Neural progenitor cell (in vitro differentiated cells): ENCODE measurements at regions not wholly inside any gene's neighbourhood (a gene's known extent, or its start where the extent isn't known, plus 50 kb on each side); places are given as distances from the start of the nearest gene placed in this dataset.

Experiments
- DNase-seq: peaks from one replicate; pipeline ENCODE4 v3.0.0-alpha.2; 2016; ENCODE audit warnings: low spot score
- H2AFZ ChIP-seq: fragments of 200-600 bp; sonication (generic); replicated peaks from 2 replicates; pipeline ENCODE4 v1.6.1; 2016; ENCODE audit warnings: antibody characterized with exemption
- H3F3A ChIP-seq: fragments of 200-600 bp; sonication (generic); 2 replicates; pipeline ENCODE4 v1.6.1; 2016; ENCODE audit warnings: antibody characterized with exemption, low read depth
- H3K27ac ChIP-seq: fragments of 200-600 bp; sonication (generic); 2 replicates; pipeline ENCODE4 v1.5.1; 2016; ENCODE audit warnings: mild to moderate bottlenecking
- H3K27me3 ChIP-seq: fragments of 200-600 bp; sonication (generic); 2 replicates; pipeline ENCODE4 v1.6.1; 2016; ENCODE audit warnings: mild to moderate bottlenecking, moderate library complexity
- H3K36me3 ChIP-seq: fragments of 200-600 bp; sonication (generic); 2 replicates; pipeline ENCODE4 v1.5.1; 2016
- H3K4me1 ChIP-seq: fragments of 200-600 bp; sonication (generic); 2 replicates; pipeline ENCODE4 v1.6.1; 2016; ENCODE audit warnings: mixed run types
- H3K4me2 ChIP-seq: fragments of 200-600 bp; sonication (generic); 2 replicates; pipeline ENCODE4 v1.6.1; 2016
- H3K4me3 ChIP-seq: fragments of 200-600 bp; sonication (generic); 2 replicates; pipeline ENCODE4 v1.5.1; 2016
- H3K79me2 ChIP-seq: fragments of 200-600 bp; sonication (generic); 2 replicates; pipeline ENCODE4 v1.6.1; 2016; ENCODE audit warnings: low read depth
- H3K9ac ChIP-seq: fragments of 200-600 bp; sonication (generic); 2 replicates; pipeline ENCODE4 v1.6.1; 2016
- H3K9me3 ChIP-seq: fragments of 200-600 bp; sonication (generic); 2 replicates; pipeline ENCODE4 v1.5.1; 2016; ENCODE audit warnings: low read depth
- H4K20me1 ChIP-seq: fragments of 200-600 bp; sonication (generic); 2 replicates; pipeline ENCODE4 v1.6.1; 2016; ENCODE audit warnings: low read depth
- H3K27ac Mint-ChIP-seq: 3 replicates; pipeline ENCODE4 v1.8.0; 2021; ENCODE audit warnings: mixed read lengths
- H3K27me3 Mint-ChIP-seq: 2 replicates; pipeline ENCODE4 v1.8.0; 2022; ENCODE audit warnings: low read depth, mild to moderate bottlenecking, inconsistent platforms, moderate library complexity, mixed read lengths; ENCODE audit not compliant: insufficient read depth
- H3K36me3 Mint-ChIP-seq: 3 replicates; pipeline ENCODE4 v1.8.0; 2021; ENCODE audit warnings: mixed read lengths
- H3K4me1 Mint-ChIP-seq: 3 replicates; pipeline ENCODE4 v1.8.0; 2021; ENCODE audit warnings: mixed read lengths
- H3K4me3 Mint-ChIP-seq: 3 replicates; pipeline ENCODE4 v1.8.0; 2021; ENCODE audit warnings: mild to moderate bottlenecking, moderate library complexity, mixed read lengths
- H3K9me3 Mint-ChIP-seq: 3 replicates; pipeline ENCODE4 v1.8.0; 2020; ENCODE audit warnings: mixed read lengths
- EZH2 ChIP-seq: fragments of 200-600 bp; sonication (generic); IDR thresholded peaks from 2 replicates; pipeline ENCODE4 v1.6.1; 2017; ENCODE audit warnings: antibody characterized with exemption, mild to moderate bottlenecking, moderate library complexity
- EZH2phosphoT487 ChIP-seq: fragments of 200-600 bp; sonication (generic); IDR thresholded peaks from 2 replicates; pipeline ENCODE4 v1.6.1; 2017; ENCODE audit warnings: antibody characterized with exemption
- TF ChIP-seq, protein P1 (sequence below): fragments of 200-600 bp; sonication (generic); IDR thresholded peaks from 2 replicates; pipeline ENCODE4 v1.5.1; 2017; ENCODE audit warnings: antibody characterized with exemption, mild to moderate bottlenecking

DNA sequence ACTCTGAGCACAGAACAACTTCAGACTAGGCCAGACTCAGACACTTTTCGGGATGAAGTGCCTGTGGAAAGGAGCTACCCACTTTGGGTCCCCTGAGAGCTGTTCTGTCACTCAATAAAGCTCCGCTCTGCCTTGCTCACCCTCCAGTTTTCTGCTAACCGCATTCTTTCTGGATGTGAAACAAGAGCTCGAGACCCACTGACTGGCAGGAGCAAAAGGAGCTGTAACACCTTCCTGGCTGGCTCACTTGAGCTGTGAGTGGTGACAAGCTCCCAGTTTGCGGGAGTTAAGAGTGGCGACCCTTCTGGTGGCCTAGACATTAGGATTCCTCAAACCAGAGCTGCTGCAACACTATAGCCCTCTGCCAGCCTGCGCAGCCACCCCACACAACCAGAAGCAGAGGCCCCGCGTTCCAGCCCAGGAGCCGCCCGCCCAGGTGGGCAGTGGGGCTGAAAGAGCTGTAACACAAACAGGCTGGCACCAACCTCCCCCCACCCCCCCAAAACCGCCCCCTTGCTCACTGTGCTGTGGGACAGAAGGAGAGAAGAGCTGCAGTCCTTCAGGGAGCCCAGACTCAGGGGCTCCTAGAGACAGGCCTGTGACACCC, 1178.1 kb upstream of the GBE1 start:
- no peak overlapping the region for H2AFZ ChIP-seq
- no peaks in the 10 kb centered on the region for H3K4me1 ChIP-seq
- H3K9me3 ChIP-seq: no peaks in the 10 kb centered on the region
- DNase-seq: no peak
- H3K4me3 ChIP-seq: no peak overlapping the region
- H3K27ac ChIP-seq: no peak overlapping the region
- Mint-ChIP-seq H3K27me3 (no peaks in the 10 kb centered on the region), H3K27ac (no peak overlapping the region), H3K9me3 (peaks cover 10% of the 10 kb centered on the region), H3K36me3 (no peaks in the 10 kb centered on the region), H3K4me1 (no peaks in the 10 kb centered on the region), H3K4me3 (no peak overlapping the region)
- no peaks in the 10 kb centered on the region for H3K27me3 ChIP-seq
- no peak overlapping the region for H3K4me2 ChIP-seq
- no peaks in the 10 kb centered on the region for H3K79me2 ChIP-seq
- peaks cover 3% of the 10 kb centered on the region for H3K36me3 ChIP-seq
- no peak for TF ChIP-seq EZH2phosphoT487
- TF ChIP-seq, protein P1, sequence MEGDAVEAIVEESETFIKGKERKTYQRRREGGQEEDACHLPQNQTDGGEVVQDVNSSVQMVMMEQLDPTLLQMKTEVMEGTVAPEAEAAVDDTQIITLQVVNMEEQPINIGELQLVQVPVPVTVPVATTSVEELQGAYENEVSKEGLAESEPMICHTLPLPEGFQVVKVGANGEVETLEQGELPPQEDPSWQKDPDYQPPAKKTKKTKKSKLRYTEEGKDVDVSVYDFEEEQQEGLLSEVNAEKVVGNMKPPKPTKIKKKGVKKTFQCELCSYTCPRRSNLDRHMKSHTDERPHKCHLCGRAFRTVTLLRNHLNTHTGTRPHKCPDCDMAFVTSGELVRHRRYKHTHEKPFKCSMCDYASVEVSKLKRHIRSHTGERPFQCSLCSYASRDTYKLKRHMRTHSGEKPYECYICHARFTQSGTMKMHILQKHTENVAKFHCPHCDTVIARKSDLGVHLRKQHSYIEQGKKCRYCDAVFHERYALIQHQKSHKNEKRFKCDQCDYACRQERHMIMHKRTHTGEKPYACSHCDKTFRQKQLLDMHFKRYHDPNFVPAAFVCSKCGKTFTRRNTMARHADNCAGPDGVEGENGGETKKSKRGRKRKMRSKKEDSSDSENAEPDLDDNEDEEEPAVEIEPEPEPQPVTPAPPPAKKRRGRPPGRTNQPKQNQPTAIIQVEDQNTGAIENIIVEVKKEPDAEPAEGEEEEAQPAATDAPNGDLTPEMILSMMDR: no peak
- TF ChIP-seq EZH2: no peak
- H3K9ac ChIP-seq: no peak overlapping the region
- no peaks in the 10 kb centered on the region for H3F3A ChIP-seq
- no peaks in the 10 kb centered on the region for H4K20me1 ChIP-seq

DNA sequence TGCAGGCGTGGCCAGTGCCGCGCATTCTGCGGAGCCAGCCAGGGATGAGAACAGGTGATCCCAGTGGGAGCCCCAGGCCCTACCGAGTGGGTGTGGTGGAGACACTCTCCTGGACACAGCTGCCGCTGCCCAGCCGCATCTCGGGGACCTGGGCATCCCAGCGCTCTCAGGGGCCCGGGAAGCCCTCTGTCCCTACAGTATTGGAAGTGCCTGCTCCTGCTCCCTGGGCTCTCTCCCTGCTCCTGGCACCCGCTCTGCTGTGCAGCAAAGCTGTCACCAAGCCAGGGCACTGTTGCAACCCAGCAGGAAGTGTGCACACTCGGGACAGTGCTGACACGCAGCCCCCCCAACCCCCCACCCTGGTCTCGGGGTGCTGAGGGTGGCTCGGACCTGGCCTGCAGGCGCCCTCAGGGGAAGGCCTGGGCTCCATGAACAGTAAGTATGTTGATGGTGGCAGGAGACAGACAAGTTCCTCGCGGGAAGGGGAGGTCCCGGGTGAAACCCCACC, 1177.4 kb upstream of the GBE1 start:
- TF ChIP-seq EZH2 (no peak), EZH2phosphoT487 (no peak)
- TF ChIP-seq, protein P1: no peak
- no peaks in the 10 kb centered on the region for H3K27me3 ChIP-seq
- Mint-ChIP-seq H3K27me3 (no peaks in the 10 kb centered on the region), H3K9me3 (peaks cover 3% of the 10 kb centered on the region), H3K36me3 (no peaks in the 10 kb centered on the region), H3K4me3 (no peak overlapping the region), H3K4me1 (no peaks in the 10 kb centered on the region), H3K27ac (no peak overlapping the region)
- no peak overlapping the region for H3K9ac ChIP-seq
- no peaks in the 10 kb centered on the region for H3F3A ChIP-seq
- no peak overlapping the region for H2AFZ ChIP-seq
- H4K20me1 ChIP-seq: no peaks in the 10 kb centered on the region
- H3K79me2 ChIP-seq: no peaks in the 10 kb centered on the region
- DNase-seq: no peak
- H3K36me3 ChIP-seq: peaks cover 3% of the 10 kb centered on the region
- H3K4me1 ChIP-seq: no peaks in the 10 kb centered on the region
- no peak overlapping the region for H3K4me3 ChIP-seq
- no peak overlapping the region for H3K27ac ChIP-seq
- no peak overlapping the region for H3K4me2 ChIP-seq
- no peaks in the 10 kb centered on the region for H3K9me3 ChIP-seq

DNA sequence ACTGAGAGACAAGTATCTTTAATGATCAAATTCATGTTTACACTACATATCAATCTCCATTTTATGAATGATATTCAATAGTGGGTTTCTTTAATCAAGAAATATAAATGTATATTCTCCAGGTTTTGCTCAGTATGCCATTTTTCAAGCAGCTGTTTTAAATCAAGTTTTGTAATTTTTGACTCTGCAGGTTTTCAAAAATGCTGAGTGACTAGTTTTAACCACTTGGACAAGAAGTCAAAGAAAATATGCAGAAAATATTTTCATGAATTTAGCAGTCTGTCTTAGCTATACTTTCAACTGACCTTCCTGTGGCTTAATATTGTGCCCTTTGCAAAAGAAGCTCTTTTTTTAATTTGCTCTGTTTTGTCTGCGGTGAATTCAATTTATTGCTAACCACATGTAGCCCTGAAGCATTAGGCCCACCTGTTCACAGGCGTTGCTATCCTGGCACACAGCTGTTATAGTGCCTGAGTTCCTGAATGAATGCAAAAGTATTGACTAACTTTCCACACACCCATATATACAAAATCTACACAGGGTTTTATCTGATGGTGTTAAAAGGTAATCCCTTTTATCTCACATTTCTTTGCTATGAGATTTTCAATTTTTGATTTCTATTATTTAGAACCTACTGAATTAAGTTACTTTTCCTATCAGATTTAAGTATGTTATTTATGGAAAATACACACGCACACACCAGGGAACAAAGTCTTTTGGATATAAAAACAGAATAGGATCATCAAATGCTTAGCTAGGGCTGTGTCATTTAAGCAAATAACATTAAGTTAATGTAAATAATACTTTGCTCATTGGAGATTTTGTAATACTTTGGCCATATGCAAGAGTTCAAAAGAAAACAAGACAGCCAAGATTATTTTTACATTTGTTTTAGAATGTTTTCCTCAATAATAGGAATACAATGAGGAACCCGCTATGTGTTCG, 1166.1 kb upstream of the GBE1 start:
- H3K4me1 Mint-ChIP-seq: no peaks in the 10 kb centered on the region
- H3K4me3 Mint-ChIP-seq: no peak overlapping the region
- no peaks in the 10 kb centered on the region for H4K20me1 ChIP-seq

More for the DNA sequence above, 1166.1 kb upstream of the GBE1 start:
- Histone ChIP-seq H3K27ac (no peak overlapping the region), H2AFZ (no peak overlapping the region), H3K4me2 (no peak overlapping the region), H3F3A (no peaks in the 10 kb centered on the region), H3K36me3 (no peaks in the 10 kb centered on the region), H3K4me3 (no peak overlapping the region), H3K4me1 (no peaks in the 10 kb centered on the region), H3K27me3 (no peaks in the 10 kb centered on the region), H3K9me3 (no peaks in the 10 kb centered on the region), H3K9ac (no peak overlapping the region), H3K79me2 (no peaks in the 10 kb centered on the region)
- Mint-ChIP-seq H3K27ac (no peak overlapping the region), H3K27me3 (no peaks in the 10 kb centered on the region), H3K36me3 (no peaks in the 10 kb centered on the region), H3K9me3 (no peaks in the 10 kb centered on the region)
- no peak for TF ChIP-seq EZH2
- no peak for TF ChIP-seq EZH2phosphoT487
- TF ChIP-seq, protein P1: no peak
- no peak for DNase-seq
